ENCODE measurements at regions not wholly inside any gene's neighbourhood (a gene's known extent, or its start where the extent isn't known, plus 50 kb on each side); places are given as distances from the start of the nearest gene placed in this dataset.

DNA sequence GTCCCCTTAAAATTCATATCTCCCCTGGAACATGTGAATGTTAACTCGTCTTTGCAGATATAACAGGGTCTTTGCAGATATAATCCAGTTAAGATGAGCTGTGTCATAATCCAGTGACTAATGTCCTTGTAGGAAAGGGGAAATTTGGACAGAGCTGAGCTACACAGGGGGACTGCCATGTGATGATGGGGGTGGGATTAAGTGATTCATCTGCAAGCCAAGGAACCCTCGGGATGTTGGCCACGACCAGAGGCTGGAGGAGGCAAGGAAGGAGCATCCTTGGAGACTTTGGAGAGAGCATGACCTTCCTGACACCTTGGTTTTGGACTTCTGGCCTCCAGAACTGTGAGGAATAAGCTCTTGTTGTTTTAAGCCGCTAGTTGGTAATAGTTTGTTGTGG lies 153.9 kb upstream of the PCBD1 start:
- no peak overlapping the region for H3K27ac ChIP-seq
- H3K4me2 ChIP-seq = no peak overlapping the region
- no peaks in the 10 kb centered on the region for H4K20me1 ChIP-seq
- no peaks in the 10 kb centered on the region for H3K9me3 ChIP-seq
- H3K9ac ChIP-seq = no peak overlapping the region
- H3K4me1 ChIP-seq = peaks cover 42% of the 10 kb centered on the region
- H3K27me3 ChIP-seq = no peaks in the 10 kb centered on the region
- H3K4me3 ChIP-seq = no peak overlapping the region
- no peak for TF ChIP-seq Cebpa-rat (IDR thresholded peaks at IDR 0.05)
- no peaks in the 10 kb centered on the region for H3K36me3 ChIP-seq

DNA sequence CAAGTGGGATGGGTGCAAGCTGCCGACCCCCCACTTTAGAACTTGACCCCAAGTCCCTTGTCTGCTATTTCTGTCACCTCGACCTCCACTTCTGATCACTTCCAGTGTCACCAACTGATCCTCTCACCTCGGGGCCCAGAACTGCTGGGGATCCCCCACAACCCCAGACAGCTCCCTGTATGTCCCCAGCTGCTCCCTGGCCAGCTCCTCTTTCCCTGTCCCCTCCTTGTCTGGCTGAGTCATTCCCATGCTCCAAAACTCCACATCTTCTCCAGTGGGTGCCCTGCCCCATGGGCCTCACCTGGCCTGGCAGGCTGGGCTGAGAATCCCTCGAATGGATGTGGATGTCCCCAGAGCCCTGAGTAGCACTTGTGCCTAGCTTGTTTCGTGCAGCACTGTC lies 154.3 kb upstream of the PCBD1 start:
- H3K4me2 ChIP-seq = no peak overlapping the region
- no peak overlapping the region for H3K27ac ChIP-seq
- no peaks in the 10 kb centered on the region for H3K36me3 ChIP-seq
- H3K4me1 ChIP-seq = peaks cover 42% of the 10 kb centered on the region
- H3K9me3 ChIP-seq = no peaks in the 10 kb centered on the region
- H3K4me3 ChIP-seq = no peak overlapping the region
- no peak for TF ChIP-seq Cebpa-rat (IDR thresholded peaks at IDR 0.05)
- H3K27me3 ChIP-seq = no peaks in the 10 kb centered on the region
- no peak overlapping the region for H3K9ac ChIP-seq
- H4K20me1 ChIP-seq = no peaks in the 10 kb centered on the region

DNA sequence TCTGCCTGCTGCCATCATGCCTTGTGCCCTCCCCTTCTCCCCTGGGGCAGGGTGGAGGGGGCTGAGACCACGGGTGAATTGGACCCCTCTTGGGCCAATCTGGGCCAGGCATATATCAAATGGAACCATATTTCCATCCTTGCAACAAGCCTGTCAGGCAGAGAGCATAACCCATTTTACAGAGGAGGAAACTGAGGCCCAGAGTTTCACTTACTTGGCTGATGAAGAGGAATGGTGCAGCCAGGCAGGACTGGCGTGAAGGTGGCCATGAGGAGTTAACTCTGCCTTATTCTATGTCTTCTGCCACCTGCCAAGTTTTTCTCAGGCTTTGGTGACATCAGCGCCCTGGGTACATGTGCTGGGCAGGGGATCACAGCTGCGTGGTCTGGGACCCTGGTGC lies 155.5 kb upstream of the PCBD1 start:
- no peak overlapping the region for H3K27ac ChIP-seq
- no peak overlapping the region for H3K9ac ChIP-seq
- H3K4me2 ChIP-seq = no peak overlapping the region
- H3K36me3 ChIP-seq = no peaks in the 10 kb centered on the region
- TF ChIP-seq Cebpa-rat (IDR thresholded peaks at IDR 0.05) = no peak
- H3K4me3 ChIP-seq = no peak overlapping the region
- no peaks in the 10 kb centered on the region for H3K9me3 ChIP-seq
- no peaks in the 10 kb centered on the region for H3K27me3 ChIP-seq
- H3K4me1 ChIP-seq = peaks cover 42% of the 10 kb centered on the region
- H4K20me1 ChIP-seq = no peaks in the 10 kb centered on the region

DNA sequence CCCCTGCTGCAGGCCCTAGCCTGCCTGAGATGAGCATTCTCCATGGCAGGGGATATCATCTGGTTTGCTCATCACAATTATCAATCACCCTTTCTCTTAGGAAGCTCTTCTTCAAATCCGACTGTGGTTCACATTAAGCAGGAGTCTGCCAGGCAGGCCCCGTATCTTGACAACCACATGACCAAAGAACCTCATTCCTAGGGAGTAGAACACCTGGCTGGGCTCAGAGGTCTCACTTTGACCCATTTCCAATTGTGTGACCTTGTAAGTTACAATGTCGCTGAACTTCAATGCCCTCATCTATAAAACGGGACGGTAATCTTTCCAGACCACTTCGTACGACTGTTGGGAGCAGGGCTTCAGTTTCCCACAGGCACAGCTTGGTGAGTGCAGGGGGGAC lies 156.4 kb upstream of the PCBD1 start:
- Histone ChIP-seq H3K36me3 (no peaks in the 10 kb centered on the region), H3K4me3 (no peak overlapping the region), H3K9ac (no peak overlapping the region), H3K9me3 (no peaks in the 10 kb centered on the region), H3K27me3 (no peaks in the 10 kb centered on the region), H4K20me1 (no peaks in the 10 kb centered on the region), H3K4me2 (0 out of 2 replicates have a peak overlapping the region, but pooled peaks have one; percentile 59), H3K4me1 (peaks cover 47% of the 10 kb centered on the region), H3K27ac (0 out of 2 replicates have a peak overlapping the region, but pooled peaks have one; percentile 3)
- TF ChIP-seq Cebpa-rat (IDR thresholded peaks at IDR 0.05) = no peak

DNA sequence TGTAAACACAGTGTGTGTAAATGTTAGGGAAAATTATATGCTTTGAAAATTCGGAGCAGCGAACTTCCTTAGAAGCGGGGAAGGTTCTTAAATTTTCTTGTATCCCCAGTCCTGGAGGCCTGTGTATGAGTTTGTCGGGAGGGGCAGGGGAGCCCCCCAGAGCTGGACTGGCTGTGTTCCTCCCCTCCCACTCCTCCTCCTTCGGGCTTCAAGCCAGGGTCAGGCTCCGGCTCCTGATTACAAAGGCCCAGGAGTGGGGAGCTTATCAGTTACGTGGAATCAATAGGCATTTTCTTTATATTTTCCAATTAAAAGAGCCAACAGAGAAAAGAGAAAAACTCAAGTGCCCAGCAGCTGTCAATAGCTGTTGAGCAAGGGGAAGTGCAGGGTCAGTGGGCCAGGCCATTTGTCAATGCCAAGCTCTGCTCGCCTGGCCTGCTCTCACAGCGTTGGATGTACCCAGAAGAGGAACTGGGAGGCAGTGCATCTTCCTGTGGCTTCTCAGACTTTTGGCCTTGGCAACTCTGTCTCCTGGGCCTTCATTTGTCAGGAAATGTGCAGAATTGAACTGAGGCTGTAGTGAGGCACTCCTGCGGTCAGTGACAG lies 156.9 kb upstream of the PCBD1 start:
- Histone ChIP-seq H3K27me3 (no peaks in the 10 kb centered on the region), H3K4me2 (peak overlapping the region; percentile 59), H3K9ac (peak overlapping the region; percentile 9; the same call in 1 of the 2 replicates), H3K4me3 (no peak overlapping the region), H3K36me3 (no peaks in the 10 kb centered on the region), H3K9me3 (no peaks in the 10 kb centered on the region), H3K4me1 (peaks cover 46% of the 10 kb centered on the region), H4K20me1 (no peaks in the 10 kb centered on the region), H3K27ac (peak overlapping the region; percentile 12; the same call in 1 of the 2 replicates)
- TF ChIP-seq Cebpa-rat (IDR thresholded peaks at IDR 0.05) = no peak

DNA sequence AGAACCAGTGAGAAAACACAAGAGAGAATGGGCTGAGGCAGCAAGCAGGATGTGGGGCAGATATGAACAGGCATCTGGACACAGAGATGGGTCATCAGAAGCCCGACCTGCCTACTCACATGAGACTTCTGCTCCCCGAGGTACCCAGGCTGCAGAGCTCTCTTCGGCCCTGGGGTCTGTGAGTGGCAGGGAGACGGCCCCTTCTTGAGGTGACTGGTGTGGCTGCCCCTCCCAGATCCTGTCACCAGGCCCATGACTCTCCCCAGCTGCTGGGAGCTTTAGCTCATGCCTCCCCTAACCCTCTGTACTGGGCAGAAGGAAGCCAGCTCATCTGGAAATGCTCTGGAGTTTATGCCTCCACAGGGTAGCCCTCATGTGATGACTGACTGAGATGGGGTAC lies 157.6 kb upstream of the PCBD1 start:
- Histone ChIP-seq H3K4me1 (peaks cover 39% of the 10 kb centered on the region), H3K36me3 (no peaks in the 10 kb centered on the region), H3K4me3 (no peak overlapping the region), H3K27me3 (no peaks in the 10 kb centered on the region), H3K9me3 (no peaks in the 10 kb centered on the region), H4K20me1 (no peaks in the 10 kb centered on the region), H3K4me2 (peak overlapping the region; percentile 59), H3K27ac (peak overlapping the region; percentile 12; the same call in 1 of the 2 replicates), H3K9ac (peak overlapping the region; percentile 9; the same call in 1 of the 2 replicates)
- TF ChIP-seq Cebpa-rat (IDR thresholded peaks at IDR 0.05) = no peak

DNA sequence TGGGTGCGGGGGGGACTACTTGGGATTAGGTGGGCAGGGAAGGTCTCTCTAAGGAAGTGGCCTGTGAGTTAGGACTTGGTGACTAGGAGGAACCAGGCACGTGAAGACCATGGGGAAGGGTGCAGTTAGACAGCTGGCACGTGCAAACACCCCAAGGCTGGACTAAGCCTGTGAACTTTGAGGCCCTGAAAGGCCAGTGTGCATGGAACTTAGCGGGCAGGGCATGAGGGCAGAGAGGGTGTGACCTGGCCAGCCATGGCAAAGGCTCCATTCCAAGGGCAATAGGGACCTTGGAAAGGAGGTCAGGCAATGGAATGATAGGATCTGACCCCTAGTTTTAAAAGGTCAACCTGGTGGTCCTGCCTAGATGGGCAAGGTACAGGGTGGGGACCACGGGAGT lies 158.4 kb upstream of the PCBD1 start:
- Histone ChIP-seq H3K4me1 (peaks cover 32% of the 10 kb centered on the region), H3K4me2 (no peak overlapping the region), H3K27me3 (no peaks in the 10 kb centered on the region), H4K20me1 (no peaks in the 10 kb centered on the region), H3K9ac (no peak overlapping the region), H3K36me3 (no peaks in the 10 kb centered on the region), H3K4me3 (no peak overlapping the region), H3K27ac (no peak overlapping the region), H3K9me3 (no peaks in the 10 kb centered on the region)
- TF ChIP-seq Cebpa-rat (IDR thresholded peaks at IDR 0.05) = no peak

DNA sequence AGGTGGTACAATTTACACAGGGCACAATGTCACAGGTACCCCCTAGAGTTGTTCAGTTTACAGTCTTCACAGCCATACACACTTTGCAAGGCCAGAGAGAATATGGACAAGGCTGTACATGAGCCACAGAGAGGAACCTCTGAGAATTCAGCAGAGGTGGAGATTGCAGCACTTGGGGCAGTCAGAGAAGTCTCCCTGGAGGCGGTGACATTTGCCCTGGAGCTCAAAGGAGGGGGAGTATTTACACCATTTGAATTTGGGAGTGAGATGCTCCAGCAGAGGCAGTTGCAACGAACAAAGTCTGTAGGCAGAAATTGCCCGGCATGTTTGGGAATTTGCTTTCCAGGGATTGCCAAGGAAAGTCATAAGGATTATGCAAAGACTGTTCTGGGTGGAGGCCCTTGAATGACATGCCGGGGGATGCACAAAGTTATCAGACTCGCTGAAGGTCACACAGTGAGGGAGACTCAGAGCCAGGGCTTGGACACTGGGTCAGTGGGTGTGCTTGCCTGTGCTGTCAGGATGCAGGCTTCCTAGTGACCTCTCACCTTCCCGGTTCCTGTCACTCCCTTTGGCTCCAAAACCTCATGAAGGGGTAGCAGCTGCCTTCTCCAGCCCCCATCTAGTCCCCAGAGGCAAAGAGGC lies 160.7 kb upstream of the PCBD1 start:
- Histone ChIP-seq H3K4me2 (peak overlapping the region; percentile 24; the same call in 1 of the 2 replicates), H3K9me3 (no peaks in the 10 kb centered on the region), H4K20me1 (no peaks in the 10 kb centered on the region), H3K9ac (no peak overlapping the region), H3K4me3 (no peak overlapping the region), H3K27me3 (no peaks in the 10 kb centered on the region), H3K4me1 (peaks cover 35% of the 10 kb centered on the region), H3K36me3 (no peaks in the 10 kb centered on the region), H3K27ac (no peak overlapping the region)
- TF ChIP-seq Cebpa-rat (IDR thresholded peaks at IDR 0.05) = no peak

DNA sequence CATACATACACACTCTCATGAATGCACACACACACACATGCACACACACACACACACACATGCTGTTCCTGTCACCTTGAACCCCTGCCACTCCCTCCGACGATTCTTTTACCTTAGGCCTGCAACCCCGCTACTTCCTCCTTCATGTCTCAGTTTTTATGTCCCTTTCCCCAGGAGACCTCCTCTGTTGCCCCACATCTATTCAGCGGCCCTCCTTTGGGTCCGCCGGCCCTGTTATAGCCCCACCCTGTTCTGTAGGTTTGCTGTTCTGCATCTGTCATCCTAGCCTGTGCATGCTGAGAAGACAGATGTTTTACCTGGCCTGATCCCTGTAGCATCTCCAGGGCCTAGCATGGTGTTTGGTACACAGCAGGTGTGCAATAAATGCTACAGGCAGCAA lies 161.6 kb upstream of the PCBD1 start:
- H3K4me3 ChIP-seq = no peak overlapping the region
- H3K9ac ChIP-seq = no peak overlapping the region
- no peaks in the 10 kb centered on the region for H3K9me3 ChIP-seq
- peak overlapping the region; percentile 24; the same call in 1 of the 2 replicates for H3K4me2 ChIP-seq
- no peaks in the 10 kb centered on the region for H3K27me3 ChIP-seq
- peaks cover 32% of the 10 kb centered on the region for H3K4me1 ChIP-seq
- no peaks in the 10 kb centered on the region for H4K20me1 ChIP-seq
- no peaks in the 10 kb centered on the region for H3K36me3 ChIP-seq
- H3K27ac ChIP-seq = no peak overlapping the region
- no peak for TF ChIP-seq Cebpa-rat (IDR thresholded peaks at IDR 0.05)

DNA sequence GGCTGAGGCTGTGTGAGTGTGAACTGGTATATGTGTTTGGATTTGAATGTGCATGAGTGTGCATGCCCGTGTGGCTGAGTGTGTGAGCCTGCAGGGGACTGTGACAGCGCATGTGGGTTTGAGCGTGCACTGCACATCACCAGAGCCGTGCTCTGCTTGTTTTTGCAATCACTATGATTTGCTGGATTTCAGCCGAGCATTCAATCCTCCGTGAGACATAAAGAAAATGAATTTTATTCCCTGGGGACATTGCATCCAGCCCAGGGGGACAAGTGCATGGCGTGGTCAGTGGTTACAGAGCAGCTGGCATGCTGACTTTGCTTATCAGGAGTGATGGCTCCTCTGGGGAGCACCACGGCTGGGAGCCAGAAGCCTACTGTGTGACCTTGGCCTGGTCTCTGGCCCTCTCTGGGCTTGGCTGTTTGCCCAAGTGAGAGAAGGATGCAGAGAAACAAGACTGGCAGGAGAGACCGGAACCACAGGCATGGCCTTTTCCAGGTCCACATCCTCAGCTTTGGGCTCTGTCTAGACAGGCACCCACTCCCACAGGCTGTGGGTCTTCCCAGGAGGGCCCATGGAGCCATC lies 160.2 kb upstream of the UNC5B start:
- Histone ChIP-seq H4K20me1 (no peaks in the 10 kb centered on the region), H3K27ac (no peak overlapping the region), H3K27me3 (no peaks in the 10 kb centered on the region), H3K4me1 (peaks cover 17% of the 10 kb centered on the region), H3K36me3 (no peaks in the 10 kb centered on the region), H3K9me3 (no peaks in the 10 kb centered on the region), H3K4me2 (0 out of 2 replicates have a peak overlapping the region, but pooled peaks have one; percentile 2), H3K4me3 (no peak overlapping the region), H3K9ac (no peak overlapping the region)
- no peak for TF ChIP-seq Cebpa-rat (IDR thresholded peaks at IDR 0.05)

All from BLaER1 (cell line).